ENCODE measurements at regions not wholly inside any gene's neighbourhood (a gene's known extent, or its start where the extent isn't known, plus 50 kb on each side); places are given as distances from the start of the nearest gene placed in this dataset.

GRCh38 chr2:155643056-155643775 is 689.3 kb downstream of the NR4A2 start:
- TF ChIP-seq CTCF (IDR thresholded peaks at IDR 0.05 in 4 of 5, conservative IDR thresholded peaks at IDR 0.05 in 1 of 5): no peak
- TF ChIP-seq POLR2A (IDR thresholded peaks at IDR 0.05): no peak
